GM18526 (cell line): ENCODE measurements at regions not wholly inside any gene's neighbourhood (a gene's known extent, or its start where the extent isn't known, plus 50 kb on each side); places are given as distances from the start of the nearest gene placed in this dataset.

Source experiments
- POLR2A ChIP-seq: IDR thresholded peaks from 3 replicates; pipeline ENCODE4 v1.6.1; 2011; ENCODE audit not compliant: insufficient read length; ENCODE audit errors: extremely low read depth

DNA sequence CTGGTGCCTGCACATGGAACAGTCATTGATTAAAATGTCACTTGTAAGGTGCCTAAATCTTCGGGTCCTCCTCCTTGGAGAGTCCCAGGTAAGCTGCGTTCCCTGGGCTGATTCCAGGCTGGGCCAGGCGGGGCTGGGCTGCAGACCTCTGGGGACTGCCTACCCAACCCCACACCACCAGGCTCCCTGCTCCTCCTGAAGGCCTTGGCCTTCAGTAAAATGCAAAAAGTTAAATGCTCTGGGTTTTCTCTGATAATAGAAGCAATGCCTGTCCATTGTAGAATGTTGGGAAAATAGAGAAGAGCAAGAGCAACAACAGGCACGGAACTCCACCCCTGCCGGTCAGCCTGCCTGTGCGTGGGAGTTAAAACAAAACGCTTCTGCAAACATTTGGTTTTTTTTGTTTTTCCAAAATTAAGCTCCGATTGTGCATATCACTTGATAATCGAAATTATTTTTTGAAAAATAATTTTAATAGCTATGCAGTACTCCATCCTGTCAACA is 363.9 kb downstream of the SEC14L1 start:
- no peak for TF ChIP-seq POLR2A

DNA sequence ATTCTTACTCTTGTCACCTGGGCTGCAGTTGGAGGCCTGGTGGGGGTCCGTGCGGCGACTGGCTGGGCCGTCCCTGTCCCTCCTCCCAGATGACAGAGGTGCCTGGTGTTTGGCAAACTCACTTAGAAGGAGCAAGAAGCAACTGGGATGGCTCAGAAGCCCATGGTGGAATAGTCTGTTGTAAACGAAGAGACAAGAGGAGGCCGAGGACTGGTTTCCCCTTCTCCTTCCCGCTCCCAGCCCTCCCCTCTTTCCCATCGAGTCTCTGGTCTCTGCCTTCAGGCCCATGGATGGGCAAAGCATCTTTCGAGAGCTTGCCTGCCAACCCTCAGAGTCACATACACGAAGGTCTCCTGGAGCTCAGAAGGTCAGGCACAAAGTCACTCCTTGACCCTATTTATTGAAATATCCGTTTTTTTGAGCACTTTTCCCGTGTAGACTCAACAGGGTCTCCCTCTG is 364.4 kb downstream of the SEC14L1 start:
- no peak for TF ChIP-seq POLR2A

- TF ChIP-seq POLR2A, result no peak
Observed at GRCh38 chr17:77506371-77506991, 365.7 kb downstream of the SEC14L1 start.

GRCh38 chr17:77507111-77507885 is 366.5 kb downstream of the SEC14L1 start:
- no peak for TF ChIP-seq POLR2A

- TF ChIP-seq POLR2A, result no peak
Observed at GRCh38 chr17:77508047-77508715, 367.4 kb downstream of the SEC14L1 start.

DNA sequence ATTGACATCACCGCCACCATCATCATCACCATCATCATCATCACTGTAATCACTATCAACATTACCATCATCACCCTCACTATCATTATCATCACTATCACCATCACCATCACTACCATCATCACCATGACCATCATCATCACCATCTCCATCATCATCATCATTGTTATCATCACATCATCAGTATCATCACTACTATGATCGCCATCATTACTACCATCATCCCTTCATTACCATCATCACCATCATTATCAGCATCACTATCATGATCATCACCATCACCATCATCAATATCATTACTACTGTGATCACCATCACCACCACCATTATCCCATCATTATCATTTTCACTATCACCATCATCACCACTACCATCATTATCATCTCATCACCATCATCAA is 368.3 kb downstream of the SEC14L1 start:
- no peak for TF ChIP-seq POLR2A

- no peak for TF ChIP-seq POLR2A
Observed at GRCh38 chr17:77509599-77509998, 368.8 kb downstream of the SEC14L1 start.

DNA sequence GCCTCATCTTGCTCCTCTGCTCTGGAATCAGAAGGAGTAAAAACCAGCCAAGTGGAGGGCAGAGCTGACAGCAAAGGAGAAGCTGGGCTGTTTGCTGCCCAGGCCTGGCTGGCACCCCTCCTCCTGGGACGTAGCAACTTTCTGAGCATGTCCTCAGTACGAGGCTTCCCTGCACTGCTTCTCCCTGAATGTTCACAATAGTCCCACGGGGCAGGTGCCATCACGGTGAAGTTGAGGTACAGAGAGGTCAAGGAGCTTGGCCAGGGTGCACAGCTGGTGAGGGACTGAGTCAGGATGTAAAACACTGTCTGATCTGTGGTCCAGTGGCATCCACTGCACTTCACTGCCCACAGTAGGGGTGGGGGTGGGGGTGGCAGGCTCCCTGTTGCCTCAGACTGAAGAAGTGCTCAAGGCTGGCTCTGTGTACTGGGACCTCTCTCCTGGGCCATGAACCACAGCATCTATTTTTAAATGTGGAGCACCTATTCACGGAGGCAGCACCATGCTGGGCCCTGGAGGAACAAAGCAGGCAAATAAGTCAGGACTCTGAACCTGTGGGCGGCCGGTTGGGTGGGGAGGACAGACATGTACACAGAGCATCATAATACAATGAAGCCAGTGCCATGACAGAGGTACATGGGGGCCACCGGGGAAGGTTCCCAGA is 369.5 kb downstream of the SEC14L1 start:
- TF ChIP-seq POLR2A, result no peak

GRCh38 chr17:77511514-77512061 is 370.8 kb downstream of the SEC14L1 start:
- TF ChIP-seq POLR2A, result no peak

DNA sequence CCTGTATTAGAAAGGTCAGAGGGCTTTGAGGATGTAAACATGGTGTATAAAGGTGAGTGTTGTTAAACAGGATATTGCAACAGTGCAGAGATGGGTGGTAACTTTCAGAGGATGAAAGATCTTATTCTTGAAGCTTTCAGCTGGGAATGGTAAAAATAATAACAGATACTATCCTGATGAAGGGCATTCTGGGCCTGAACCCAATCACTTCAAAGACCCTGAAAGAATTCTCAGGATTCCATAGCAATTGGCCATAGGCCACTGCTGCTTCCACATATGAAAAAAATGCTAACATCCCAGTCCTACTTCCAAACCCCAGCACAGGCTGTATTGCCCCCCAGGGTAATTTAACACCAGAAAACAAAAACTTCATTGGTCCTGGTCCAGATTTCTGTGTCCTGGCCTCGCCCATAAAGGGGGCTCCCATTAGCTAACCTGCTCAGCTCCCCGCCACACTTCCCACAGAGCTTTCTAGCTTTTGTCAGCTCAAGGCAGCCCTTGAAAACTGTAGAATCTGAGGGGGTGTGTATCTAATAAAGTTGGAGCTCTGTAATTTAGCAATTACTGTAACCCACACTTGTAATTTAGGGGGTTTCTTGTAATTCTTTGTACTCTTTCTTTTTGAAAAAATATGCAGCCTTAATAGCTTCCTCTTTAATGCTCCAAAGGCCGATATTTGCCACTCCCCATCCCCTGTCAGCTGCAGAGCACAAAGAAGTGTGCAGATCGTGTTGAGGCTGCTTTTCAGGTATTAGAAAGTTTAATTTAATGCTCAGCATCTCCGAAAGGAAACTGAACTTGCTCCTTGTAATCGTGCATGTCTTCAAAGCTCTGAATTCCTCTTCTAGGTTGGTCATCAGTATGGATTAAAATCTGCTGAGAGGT is 371.5 kb downstream of the SEC14L1 start:
- no peak for TF ChIP-seq POLR2A

DNA sequence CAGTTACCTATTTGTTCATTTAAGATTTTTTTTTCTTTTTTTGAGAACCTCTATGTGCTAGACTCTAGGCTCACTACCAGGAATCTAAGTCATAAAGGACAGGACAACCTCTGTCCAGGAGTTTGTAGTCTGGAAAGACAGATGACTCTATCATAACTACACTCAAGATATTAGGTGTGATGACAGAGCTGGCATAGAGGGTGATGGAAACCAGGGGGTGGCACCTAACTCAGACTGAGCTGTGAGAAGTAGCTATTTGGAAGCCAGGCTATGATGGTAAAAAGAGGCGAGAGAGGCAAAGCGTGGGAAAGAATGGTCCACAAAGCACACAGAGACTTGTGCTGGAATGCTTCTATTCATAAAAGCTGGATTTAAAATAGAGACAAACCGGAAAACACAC is 372.3 kb downstream of the SEC14L1 start:
- TF ChIP-seq POLR2A, result no peak

DNA sequence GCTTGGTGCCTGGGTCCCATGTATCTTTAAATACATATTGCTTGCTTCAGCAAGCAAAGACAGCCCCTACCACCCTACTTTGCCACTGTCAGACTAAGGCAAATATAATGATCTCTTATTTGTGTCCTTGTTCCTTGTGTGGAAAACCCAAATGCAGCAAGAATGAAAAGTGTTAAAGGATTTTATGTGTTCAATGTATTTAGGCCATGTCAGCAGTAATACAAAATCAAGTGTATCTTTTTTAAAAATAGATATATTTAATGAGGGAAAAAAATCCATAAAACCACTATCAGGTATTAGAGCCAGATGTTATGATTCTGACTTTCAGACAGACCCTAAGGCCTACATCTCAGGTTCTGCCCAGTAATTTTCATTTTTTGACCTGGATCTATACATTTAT is 374.5 kb downstream of the SEC14L1 start:
- TF ChIP-seq POLR2A, result no peak

- no peak for TF ChIP-seq POLR2A
Observed at GRCh38 chr17:77516902-77517301, 376.1 kb downstream of the SEC14L1 start.

DNA sequence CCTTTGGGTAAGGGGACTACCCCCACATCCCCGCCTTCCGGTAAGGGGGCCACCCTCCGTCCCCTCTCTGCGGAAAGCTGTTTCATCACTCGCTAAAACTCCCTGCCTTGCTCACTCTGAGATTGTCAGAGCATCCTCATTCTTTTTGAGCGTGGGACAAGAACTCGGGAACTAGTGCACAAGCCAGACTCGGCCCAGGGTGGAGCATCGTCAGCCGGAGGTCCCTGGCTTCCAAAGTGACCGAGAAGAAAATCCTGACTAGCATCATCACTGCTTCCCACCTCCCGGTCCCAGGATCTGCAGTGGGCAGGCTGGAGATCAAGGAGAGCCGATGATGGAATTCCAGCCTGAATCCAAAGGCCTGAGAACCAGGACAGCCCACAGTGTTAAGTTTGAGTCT is 380.3 kb downstream of the SEC14L1 start:
- no peak for TF ChIP-seq POLR2A
